HCT116 (cell line): ENCODE measurements at regions not wholly inside any gene's neighbourhood (a gene's known extent, or its start where the extent isn't known, plus 50 kb on each side); places are given as distances from the start of the nearest gene placed in this dataset.

Experiments used
- ATAC-seq: fragments of 200-7000 bp; cut with Tn5 transposase; 2 replicates; pipeline ENCODE4 v1.9.1; 2020; ENCODE audit warnings: mild to moderate bottlenecking, moderate library complexity
- BruUV-seq: library from RNA; stranded (reverse); fragments of 400-500 nt; replicated peaks from 2 replicates; lab custom pipeline; 2021; lab: Mats Ljungman, UMichigan
- CTCF ChIA-PET: fragments of 300-600 bp; sonication (Branson Sonifier 250); formaldehyde crosslinking; loops from one replicate; lab custom pipeline; 2021; ENCODE audit warnings: antibody characterized with exemption; lab: Charles Lee
- POLR2A ChIA-PET: fragments of 300-600, 350-600 bp; sonication (Branson Sonifier 250); formaldehyde crosslinking; loops from one replicate; lab custom pipeline; 2021; ENCODE audit warnings: antibody characterized with exemption; lab: Charles Lee
- RAD21 ChIA-PET, 2 experiments: fragments of 300-600 bp; sonication (Branson Sonifier 250); formaldehyde crosslinking; loops; one replicate each; lab custom pipeline; 2023; ENCODE audit warnings: low total read pairs in 2 of 2; ENCODE audit not compliant: uncharacterized antibody in 2 of 2, unreplicated experiment in 2 of 2, low non-redundant PET in 1 of 2; lab: Charles Lee
- DNase-seq: peaks from one replicate; pipeline ENCODE4 v3.0.0-alpha.2; 2010; ENCODE audit warnings: low read depth, low spot score
- H2AFZ ChIP-seq: fragments of 200-600 bp; shearing (Covaris generic), sonication (generic); 2 replicates; pipeline ENCODE4 v1.6.1; 2017; ENCODE audit warnings: low read depth, mixed run types, mixed read lengths, antibody characterized with exemption, low read length; ENCODE audit not compliant: poor library complexity, severe bottlenecking
- H3K27ac ChIP-seq: 2 replicates; pipeline ENCODE4 v1.5.1; 2012; ENCODE audit warnings: low read depth, low read length
- H3K27me3 ChIP-seq: fragments of 200-600 bp; sonication (generic); 2 replicates; pipeline ENCODE4 v1.6.1; 2016; ENCODE audit warnings: mixed run types, low read length, mixed read lengths; ENCODE audit not compliant: insufficient read depth
- H3K36me3 ChIP-seq, 2 experiments: fragments of 200-500 bp in 1 of 2; fragments of 200-600 bp in 1 of 2; sonication (Bioruptor generic) in 1 of 2; sonication (generic) in 1 of 2; 2 replicates each; pipeline versions ENCODE4 v1.5.1 to v1.6.1; 2014 to 2016; ENCODE audit warnings: low read length in 2 of 2, inconsistent platforms in 1 of 2, mixed read lengths in 1 of 2, mixed run types in 1 of 2; ENCODE audit not compliant: insufficient read depth in 2 of 2, control insufficient read depth in 1 of 2
- H3K4me1 ChIP-seq, 2 experiments: fragments of 200-600 bp in 1 of 2; sonication (generic) in 1 of 2; 2 replicates each; pipeline versions ENCODE4 v1.5.1 to v1.6.1; 2012 to 2017; ENCODE audit warnings: low read length in 2 of 2, inconsistent platforms in 1 of 2, mild to moderate bottlenecking in 1 of 2, mixed read lengths in 1 of 2, mixed run types in 1 of 2, moderate library complexity in 1 of 2; ENCODE audit not compliant: insufficient read depth in 2 of 2, control insufficient read depth in 1 of 2
- H3K4me2 ChIP-seq: fragments of 200-600 bp; sonication (generic); 2 replicates; pipeline ENCODE4 v1.6.1; 2017; ENCODE audit warnings: mixed run types, low read length, mixed read lengths
- H3K4me3 ChIP-seq, 2 experiments: fragments of 200-600 bp in 1 of 2; sonication (generic) in 1 of 2; replicated peaks in 1 of 2; 2 replicates each; pipeline ENCODE4 v1.5.1; 2011 to 2016; ENCODE audit warnings: low read length in 2 of 2, control low read depth in 1 of 2, low read depth in 1 of 2, mild to moderate bottlenecking in 1 of 2, mixed read lengths in 1 of 2, mixed run types in 1 of 2
- H3K79me2 ChIP-seq: fragments of 200-600 bp; sonication (generic); 2 replicates; pipeline ENCODE4 v1.6.1; 2017; ENCODE audit warnings: mild to moderate bottlenecking, mixed run types, low read length, moderate library complexity, mixed read lengths; ENCODE audit not compliant: insufficient read depth
- H3K9ac ChIP-seq: fragments of 200-600 bp; sonication (generic); 2 replicates; pipeline ENCODE4 v1.6.1; 2016; ENCODE audit warnings: low read length, mixed read lengths
- H3K9me2 ChIP-seq: fragments of 200-600 bp; sonication (generic), shearing (Covaris generic); 2 replicates; pipeline ENCODE4 v1.6.1; 2017; ENCODE audit warnings: mixed run types, mild to moderate bottlenecking, moderate library complexity; ENCODE audit not compliant: insufficient read depth
- H3K9me3 ChIP-seq, 2 experiments: fragments of 200-500 bp in 1 of 2; fragments of 200-600 bp in 1 of 2; sonication (Bioruptor generic) in 1 of 2; sonication (generic) in 1 of 2; 2 replicates each; pipeline ENCODE4 v1.6.1; 2014 to 2017; ENCODE audit warnings: low read length in 2 of 2, mixed read lengths in 2 of 2, inconsistent platforms in 1 of 2, low read depth in 1 of 2, mild to moderate bottlenecking in 1 of 2, mixed run types in 1 of 2, moderate library complexity in 1 of 2; ENCODE audit not compliant: control insufficient read depth in 1 of 2, insufficient read depth in 1 of 2
- H4K20me1 ChIP-seq: fragments of 200-600 bp; sonication (generic), shearing (Covaris generic); 2 replicates; pipeline ENCODE4 v1.6.1; 2017; ENCODE audit warnings: mixed run types, mild to moderate bottlenecking, moderate library complexity; ENCODE audit not compliant: insufficient read depth
- CEBPB ChIP-seq: IDR thresholded peaks from 2 replicates; pipeline ENCODE4 v1.6.1; 2012; ENCODE audit warnings: low read depth
- CTCF ChIP-seq, 3 experiments: fragments of 200-600 bp in 1 of 3; sonication (generic) in 1 of 3; IDR thresholded peaks in 2 of 3; conservative IDR thresholded peaks in 1 of 3; 2 replicates each; pipeline ENCODE4 v1.5.1; 2012 to 2017; ENCODE audit warnings: low read depth in 2 of 3, low read length in 2 of 3, antibody characterized with exemption in 1 of 3, borderline replicate concordance in 1 of 3, control low read depth in 1 of 3, mild to moderate bottlenecking in 1 of 3, mixed read lengths in 1 of 3, mixed run types in 1 of 3, moderate library complexity in 1 of 3; ENCODE audit not compliant: insufficient read depth in 1 of 3
- ELF1 ChIP-seq: IDR thresholded peaks from 2 replicates; pipeline ENCODE4 v1.6.1; 2012; ENCODE audit warnings: low read depth, borderline replicate concordance
- EZH2 ChIP-seq: fragments of 200-600 bp; sonication (generic); IDR thresholded peaks from 2 replicates; pipeline ENCODE4 v1.6.1; 2017; ENCODE audit warnings: antibody characterized with exemption, mixed run types
- JUND ChIP-seq: IDR thresholded peaks from 2 replicates; pipeline ENCODE4 v1.6.1; 2012
- POLR2A ChIP-seq: IDR thresholded peaks from 2 replicates; pipeline ENCODE4 v1.7.0; 2011; ENCODE audit warnings: borderline replicate concordance; ENCODE audit not compliant: insufficient read depth, insufficient read length; ENCODE audit errors: extremely low read depth
- RAD21 ChIP-seq: IDR thresholded peaks from 2 replicates; pipeline ENCODE4 v1.6.1; 2012; ENCODE audit warnings: low read depth, mild to moderate bottlenecking
- SIN3A ChIP-seq: IDR thresholded peaks from 2 replicates; pipeline ENCODE4 v1.6.1; 2012; ENCODE audit warnings: low read depth
- SP1 ChIP-seq: IDR thresholded peaks from 2 replicates; pipeline ENCODE4 v1.6.1; 2012; ENCODE audit warnings: low read depth
- TCF7L2 ChIP-seq: IDR thresholded peaks from 2 replicates; pipeline ENCODE4 v1.7.0; 2011; ENCODE audit warnings: borderline replicate concordance, inconsistent platforms; ENCODE audit not compliant: insufficient read depth, insufficient read length; ENCODE audit errors: extremely low read depth
- YY1 ChIP-seq: IDR thresholded peaks from 2 replicates; pipeline ENCODE4 v1.6.1; 2011; ENCODE audit warnings: low read length, low read depth, moderate library complexity, mild to moderate bottlenecking; ENCODE audit not compliant: insufficient replicate concordance; ENCODE audit errors: extremely low read depth
- intact Hi-C: fragments of 100-400 bp; cut with micrococcal nuclease; formaldehyde crosslinking; loops from 2 replicates; pipeline ENCODE4 v1.10.0; 2022

- DNase-seq, result no peak
- H2AFZ ChIP-seq, result no peak overlapping the region
- no peaks in the 10 kb centered on the region for H3K9me2 ChIP-seq
- H3K79me2 ChIP-seq, result no peaks in the 10 kb centered on the region
- intact Hi-C loops, result no loop called here
- H3K27me3 ChIP-seq, result no peaks in the 10 kb centered on the region
- H3K9me3 ChIP-seq, result no peaks in the 10 kb centered on the region
- ChIA-PET CTCF (no interaction called here), RAD21 (no interaction called here), POLR2A (no interaction called here)
- H3K27ac ChIP-seq, result no peak overlapping the region
- no peaks in the 10 kb centered on the region for H3K36me3 ChIP-seq
- H3K9ac ChIP-seq, result no peak overlapping the region
- H3K4me2 ChIP-seq, result no peak overlapping the region
- no TSS peak for BruUV-seq
- ATAC-seq, result no peak
- TF ChIP-seq ELF1, result no peak
- no peak for TF ChIP-seq SP1
- no peaks in the 10 kb centered on the region for H3K4me1 ChIP-seq
- H3K4me3 ChIP-seq, result no peak overlapping the region
- H4K20me1 ChIP-seq, result no peaks in the 10 kb centered on the region
Measured at GRCh38 chr10:130780763-130781162, 530.8 kb downstream of the TCERG1L start.

- H3K27me3 ChIP-seq, result no peaks in the 10 kb centered on the region
- no peak overlapping the region for H2AFZ ChIP-seq
- BruUV-seq, result no TSS peak
- no peak overlapping the region for H3K9ac ChIP-seq
- TF ChIP-seq JUND (no peak), POLR2A (no peak), CEBPB (no peak), SIN3A (no peak), EZH2 (no peak), YY1 (no peak), RAD21 (no peak), TCF7L2 (no peak), CTCF (IDR thresholded peaks at IDR 0.05 in 2 of 3, conservative IDR thresholded peaks at IDR 0.05 in 1 of 3; ENCODE audit: borderline replicate concordance in 1 of 3, insufficient read depth in 1 of 3, low read depth in 2 of 3, low read length in 2 of 3) (no peak)
- H3K4me1 ChIP-seq, result no peaks in the 10 kb centered on the region
- intact Hi-C loops, result no loop called here
- H3K9me3 ChIP-seq, result no peaks in the 10 kb centered on the region
- H4K20me1 ChIP-seq, result no peaks in the 10 kb centered on the region
- H3K4me3 ChIP-seq, result no peak overlapping the region
- POLR2A ChIA-PET, result no interaction called here
- DNase-seq (no peak), ATAC-seq (no peak)
- RAD21 ChIA-PET, result no interaction called here
- H3K4me2 ChIP-seq, result no peak overlapping the region
- H3K27ac ChIP-seq, result no peak overlapping the region
- no peaks in the 10 kb centered on the region for H3K9me2 ChIP-seq
- CTCF ChIA-PET, result no interaction called here
- H3K36me3 ChIP-seq, result no peaks in the 10 kb centered on the region
- no peaks in the 10 kb centered on the region for H3K79me2 ChIP-seq
Measured at GRCh38 chr10:130781206-130781605, 530.3 kb downstream of the TCERG1L start.
